Femur (tissue), 1 donor: ENCODE measurements at regions not wholly inside any gene's neighbourhood (a gene's known extent, or its start where the extent isn't known, plus 50 kb on each side); places are given as distances from the start of the nearest gene placed in this dataset.
"Not testable (repeated sequence)": the region's sequence is repeated elsewhere in the genome, so short reads cannot be mapped to it uniquely, and the experiment has no call there.

ENCODE experiments used
- DNase-seq: peaks from one replicate; pipeline ENCODE4 v3.0.0-alpha.2; 2017

- DNase-seq: no peak
These were observed 202.5 kb upstream of the MON1B start for GRCh38 chr16:76988526-76988925.

- DNase-seq: no peak
These were observed 188.3 kb upstream of the MON1B start for GRCh38 chr16:77002644-77003043.

- no peak for DNase-seq
These were observed 181.5 kb upstream of the MON1B start for GRCh38 chr16:77009453-77009852.

- no peak for DNase-seq
These were observed 176.5 kb upstream of the MON1B start for GRCh38 chr16:77014441-77014840.

- no peak for DNase-seq
These were observed 160.4 kb upstream of the MON1B start for GRCh38 chr16:77030600-77030999.

- no peak for DNase-seq
These were observed 157.5 kb upstream of the MON1B start for GRCh38 chr16:77033516-77033915.

GRCh38 chr16:77035361-77035760, 155.6 kb upstream of the MON1B start:
- no peak for DNase-seq

GRCh38 chr16:77037696-77038347, 153.2 kb upstream of the MON1B start:
- peak; percentile 44 for DNase-seq

- no peak for DNase-seq
These were observed 149.5 kb upstream of the MON1B start for GRCh38 chr16:77041468-77041867.

GRCh38 chr16:77043076-77043475, 147.9 kb upstream of the MON1B start:
- no peak for DNase-seq

- no peak for DNase-seq
These were observed 144.8 kb upstream of the MON1B start for GRCh38 chr16:77046206-77046605.

GRCh38 chr16:77048085-77048484, 142.9 kb upstream of the MON1B start:
- no peak for DNase-seq

GRCh38 chr16:77049577-77049976, 141.4 kb upstream of the MON1B start:
- no peak for DNase-seq

GRCh38 chr16:77056597-77056996, 134.4 kb upstream of the MON1B start:
- DNase-seq: not testable (repeated sequence)

- DNase-seq: no peak
These were observed 133.7 kb upstream of the MON1B start for GRCh38 chr16:77057161-77057774.

GRCh38 chr16:77059446-77059845, 131.5 kb upstream of the MON1B start:
- DNase-seq: peak; percentile 30

GRCh38 chr16:77060614-77061013, 130.4 kb upstream of the MON1B start:
- DNase-seq: no peak

GRCh38 chr16:77062878-77063675, 127.9 kb upstream of the MON1B start:
- DNase-seq: no peak

GRCh38 chr16:77063676-77064016, 127.3 kb upstream of the MON1B start:
- no peak for DNase-seq

- DNase-seq: no peak
These were observed 127.0 kb upstream of the MON1B start for GRCh38 chr16:77064037-77064436.

- DNase-seq: no peak
These were observed 124.0 kb upstream of the MON1B start for GRCh38 chr16:77066896-77067496.

- DNase-seq: no peak
These were observed 123.1 kb upstream of the MON1B start for GRCh38 chr16:77067900-77068299.

- DNase-seq: no peak
These were observed 122.6 kb upstream of the MON1B start for GRCh38 chr16:77068402-77068801.

GRCh38 chr16:77069929-77070328, 121.1 kb upstream of the MON1B start:
- no peak for DNase-seq
